Muscle of leg (tissue), 3 donors: ENCODE measurements at regions not wholly inside any gene's neighbourhood (a gene's known extent, or its start where the extent isn't known, plus 50 kb on each side); places are given as distances from the start of the nearest gene placed in this dataset.

Experiments used
- DNase-seq: peaks from one replicate; pipeline ENCODE4 v3.0.0; 2013
- H3K27ac ChIP-seq: one replicate; pipeline ENCODE4 v1.5.1; 2013; ENCODE audit warnings: mild to moderate bottlenecking, low read length, control low read depth
- H3K27me3 ChIP-seq: one replicate; pipeline ENCODE4 v1.6.1; 2013; ENCODE audit warnings: low read length; ENCODE audit not compliant: control insufficient read depth, insufficient read depth
- H3K36me3 ChIP-seq: one replicate; pipeline ENCODE4 v1.6.1; 2013; ENCODE audit warnings: low read length; ENCODE audit not compliant: control insufficient read depth, insufficient read depth
- H3K4me1 ChIP-seq: one replicate; pipeline ENCODE4 v1.6.1; 2013; ENCODE audit warnings: low read length; ENCODE audit not compliant: control insufficient read depth, insufficient read depth
- H3K4me3 ChIP-seq: one replicate; pipeline ENCODE4 v1.5.1; 2013; ENCODE audit warnings: low read length, control low read depth
- H3K9me3 ChIP-seq: replicated peaks from 2 replicates; pipeline ENCODE4 v1.6.1; 2013; ENCODE audit warnings: low read depth, low read length; ENCODE audit not compliant: control insufficient read depth
- WGBS: methylation state at CpG from one replicate; pipeline ENCODE4 v1.1.5; 2013; ENCODE audit warnings: missing lambda C conversion rate; ENCODE audit not compliant: insufficient coverage; 5-methylcytosine and 5-hydroxymethylcytosine counted together

- H3K27ac ChIP-seq: no peak overlapping the region
- no peaks in the 10 kb centered on the region for H3K4me1 ChIP-seq
- no peaks in the 10 kb centered on the region for H3K9me3 ChIP-seq
- DNase-seq: no peak
- no peak overlapping the region for H3K4me3 ChIP-seq
- no peaks in the 10 kb centered on the region for H3K36me3 ChIP-seq
- WGBS: no CpG with 5 or more reads among the region's 1 CpG
- no peaks in the 10 kb centered on the region for H3K27me3 ChIP-seq
Observed at GRCh38 chr11:21948876-21949275, 244.0 kb upstream of the ANO5 start.

GRCh38 chr11:21949763-21950413 is 243.0 kb upstream of the ANO5 start:
- Histone ChIP-seq H3K4me3 (no peak overlapping the region), H3K9me3 (no peaks in the 10 kb centered on the region), H3K4me1 (no peaks in the 10 kb centered on the region), H3K27me3 (no peaks in the 10 kb centered on the region), H3K36me3 (no peaks in the 10 kb centered on the region), H3K27ac (no peak overlapping the region)
- WGBS: 50% methylated on average over 1 of the region's 3 CpGs
- no peak for DNase-seq

- no peaks in the 10 kb centered on the region for H3K36me3 ChIP-seq
- WGBS: 67% methylated on average over 1 of the region's 2 CpGs
- H3K4me1 ChIP-seq: no peaks in the 10 kb centered on the region
- no peak overlapping the region for H3K27ac ChIP-seq
- H3K9me3 ChIP-seq: no peaks in the 10 kb centered on the region
- H3K27me3 ChIP-seq: no peaks in the 10 kb centered on the region
- no peak for DNase-seq
- no peak overlapping the region for H3K4me3 ChIP-seq
Observed at GRCh38 chr11:21963013-21963412, 229.9 kb upstream of the ANO5 start.

- no peak overlapping the region for H3K4me3 ChIP-seq
- no peaks in the 10 kb centered on the region for H3K9me3 ChIP-seq
- no peaks in the 10 kb centered on the region for H3K4me1 ChIP-seq
- no CpG with 5 or more reads among the region's 5 CpGs for WGBS
- H3K27me3 ChIP-seq: no peaks in the 10 kb centered on the region
- no peak overlapping the region for H3K27ac ChIP-seq
- no peaks in the 10 kb centered on the region for H3K36me3 ChIP-seq
- no peak for DNase-seq
Observed at GRCh38 chr11:21965221-21965620, 227.7 kb upstream of the ANO5 start.

- H3K9me3 ChIP-seq: no peaks in the 10 kb centered on the region
- no peak overlapping the region for H3K27ac ChIP-seq
- no peaks in the 10 kb centered on the region for H3K27me3 ChIP-seq
- no CpG with 5 or more reads among the region's 1 CpG for WGBS
- no peak for DNase-seq
- no peak overlapping the region for H3K4me3 ChIP-seq
- H3K4me1 ChIP-seq: no peaks in the 10 kb centered on the region
- no peaks in the 10 kb centered on the region for H3K36me3 ChIP-seq
Observed at GRCh38 chr11:21968702-21969101, 224.2 kb upstream of the ANO5 start.

GRCh38 chr11:21969841-21970240 is 223.0 kb upstream of the ANO5 start:
- no CpG with 5 or more reads among the region's 3 CpGs for WGBS

GRCh38 chr11:21975242-21975641 is 217.6 kb upstream of the ANO5 start:
- Histone ChIP-seq H3K36me3 (no peaks in the 10 kb centered on the region), H3K4me1 (no peaks in the 10 kb centered on the region), H3K27ac (no peak overlapping the region), H3K9me3 (no peaks in the 10 kb centered on the region), H3K4me3 (no peak overlapping the region), H3K27me3 (no peaks in the 10 kb centered on the region)
- WGBS: no CpG with 5 or more reads among the region's 2 CpGs
- DNase-seq: no peak

More at GRCh38 chr11:21969841-21970240, 223.0 kb upstream of the ANO5 start:
- Histone ChIP-seq H3K4me1 (no peaks in the 10 kb centered on the region), H3K27me3 (no peaks in the 10 kb centered on the region), H3K27ac (no peak overlapping the region), H3K4me3 (no peak overlapping the region), H3K36me3 (no peaks in the 10 kb centered on the region), H3K9me3 (no peaks in the 10 kb centered on the region)
- no peak for DNase-seq

- 75% methylated on average over 5 of the region's 8 CpGs for WGBS
- Histone ChIP-seq H3K36me3 (no peaks in the 10 kb centered on the region), H3K4me1 (no peaks in the 10 kb centered on the region), H3K27me3 (no peaks in the 10 kb centered on the region), H3K27ac (no peak overlapping the region), H3K9me3 (no peaks in the 10 kb centered on the region), H3K4me3 (no peak overlapping the region)
- no peak for DNase-seq
Observed at GRCh38 chr11:21976210-21976609, 216.7 kb upstream of the ANO5 start.

- Histone ChIP-seq H3K27me3 (no peaks in the 10 kb centered on the region), H3K4me1 (no peaks in the 10 kb centered on the region), H3K4me3 (no peak overlapping the region), H3K27ac (no peak overlapping the region), H3K9me3 (no peaks in the 10 kb centered on the region), H3K36me3 (no peaks in the 10 kb centered on the region)
- no CpG with 5 or more reads among the region's 2 CpGs for WGBS
- no peak for DNase-seq
Observed at GRCh38 chr11:21983431-21983830, 209.5 kb upstream of the ANO5 start.

GRCh38 chr11:21986361-21986760 is 206.5 kb upstream of the ANO5 start:
- Histone ChIP-seq H3K4me1 (no peaks in the 10 kb centered on the region), H3K27ac (no peak overlapping the region), H3K27me3 (no peaks in the 10 kb centered on the region), H3K9me3 (no peaks in the 10 kb centered on the region), H3K36me3 (no peaks in the 10 kb centered on the region), H3K4me3 (no peak overlapping the region)
- WGBS: 81% methylated on average over 2 of the region's 2 CpGs
- no peak for DNase-seq

GRCh38 chr11:21987261-21987660 is 205.6 kb upstream of the ANO5 start:
- Histone ChIP-seq H3K4me1 (no peaks in the 10 kb centered on the region), H3K36me3 (no peaks in the 10 kb centered on the region), H3K27ac (no peak overlapping the region), H3K27me3 (no peaks in the 10 kb centered on the region), H3K9me3 (no peaks in the 10 kb centered on the region), H3K4me3 (no peak overlapping the region)
- WGBS: no CpG with 5 or more reads among the region's 1 CpG
- no peak for DNase-seq
